ENCODE measurements at regions not wholly inside any gene's neighbourhood (a gene's known extent, or its start where the extent isn't known, plus 50 kb on each side); places are given as distances from the start of the nearest gene placed in this dataset.
"Not testable (repeated sequence)": the region's sequence is repeated elsewhere in the genome, so short reads cannot be mapped to it uniquely, and the experiment has no call there.

DNA sequence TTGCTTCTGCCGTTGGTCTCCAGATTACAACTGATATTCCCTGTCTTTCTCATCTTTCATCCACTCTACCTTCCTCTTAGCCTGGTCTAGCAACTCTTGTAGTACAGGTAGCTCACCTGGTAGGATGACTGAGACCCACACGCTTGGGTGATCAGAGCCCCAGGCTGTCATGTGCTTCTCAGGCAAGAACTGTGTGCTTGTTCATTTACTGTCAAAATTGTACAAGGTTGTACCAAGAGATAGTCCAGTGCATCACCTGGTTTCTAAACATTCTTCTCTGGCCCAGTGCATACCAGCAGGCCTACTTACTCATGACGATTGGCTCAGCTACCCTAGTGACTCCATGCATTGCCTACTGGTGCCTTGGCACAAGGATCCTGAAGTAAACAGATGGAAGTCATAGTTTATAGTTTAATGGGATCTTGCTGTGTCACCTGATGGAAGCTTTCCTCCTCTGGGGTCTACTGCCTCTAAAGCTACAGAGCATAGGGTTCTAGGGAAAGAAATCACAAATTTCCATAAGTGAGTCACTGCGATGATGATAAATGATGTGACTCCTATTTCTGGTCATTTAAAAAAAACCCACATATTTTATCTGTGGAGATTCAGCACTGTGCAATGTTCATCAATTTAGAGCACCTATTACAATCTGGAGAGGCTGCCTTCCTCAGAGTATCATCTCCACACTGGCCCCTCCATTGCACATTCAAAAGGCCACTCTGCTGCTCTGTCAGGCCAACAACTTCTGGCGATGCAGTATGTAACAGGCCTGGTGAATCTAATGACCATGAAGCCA, 481.8 kb upstream of the MEIS1 start:
- no peak for DNase-seq (ENCODE audit: low read depth)

- no peak for DNase-seq (ENCODE audit: low read depth)
Observed at GRCh38 chr2:65944213-65944612, 490.7 kb upstream of the MEIS1 start.

DNA sequence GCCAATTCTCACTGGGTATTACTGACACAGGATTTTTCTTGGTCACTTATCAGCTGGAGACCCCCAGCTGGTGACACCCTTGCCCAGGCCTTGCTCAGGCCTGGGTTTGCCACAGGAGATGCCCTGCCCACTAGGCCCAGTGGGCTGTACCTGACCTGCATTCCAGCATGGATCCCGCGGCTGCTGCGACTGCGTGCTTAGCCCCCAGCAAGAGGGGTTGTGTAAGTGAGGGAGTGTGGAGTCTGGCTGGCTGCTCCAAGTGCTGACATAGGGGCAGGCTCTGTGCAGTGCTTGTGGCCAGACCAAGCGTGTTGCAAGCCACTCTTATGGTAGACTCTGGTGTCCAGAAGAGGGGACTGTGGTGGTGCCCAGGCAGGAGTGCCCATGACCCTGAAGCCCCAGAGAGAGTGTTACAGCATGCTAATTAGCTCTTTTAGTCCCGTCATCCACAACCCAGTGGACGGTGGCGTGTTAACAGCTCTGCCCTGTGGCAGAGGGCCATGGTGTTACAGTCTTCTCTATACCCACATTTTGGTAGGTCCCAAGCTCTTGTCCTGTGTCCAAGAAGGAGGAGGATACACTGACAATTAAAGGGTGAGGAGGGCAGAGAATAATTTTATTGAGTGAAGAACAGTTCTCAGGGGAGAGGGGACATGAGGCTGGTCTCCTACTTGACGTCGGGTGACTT, 491.7 kb upstream of the MEIS1 start:
- DNase-seq (ENCODE audit: low read depth), result no peak

DNA sequence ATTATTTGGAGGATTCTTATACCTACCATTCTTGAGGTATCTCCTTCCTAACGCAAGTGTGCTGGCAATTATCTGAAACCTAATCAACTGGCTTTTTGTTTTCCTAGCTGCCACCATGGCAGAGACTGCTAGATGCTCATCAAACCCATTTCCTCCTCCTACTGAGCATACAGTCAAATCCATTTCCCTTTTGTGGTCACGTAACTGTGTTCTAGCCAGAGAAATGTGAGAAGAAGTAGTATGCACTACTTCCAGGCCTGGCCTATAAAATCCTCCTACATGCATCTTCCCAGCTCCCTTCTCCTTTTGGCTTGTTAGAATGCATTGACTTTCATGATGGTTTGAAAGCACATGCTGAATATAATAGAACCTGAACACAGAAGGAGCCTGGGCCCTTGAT, 494.1 kb upstream of the MEIS1 start:
- DNase-seq (ENCODE audit: low read depth), result no peak

- DNase-seq (ENCODE audit: low read depth), result no peak
Observed at GRCh38 chr2:65939687-65940086, 495.2 kb upstream of the MEIS1 start.

DNA sequence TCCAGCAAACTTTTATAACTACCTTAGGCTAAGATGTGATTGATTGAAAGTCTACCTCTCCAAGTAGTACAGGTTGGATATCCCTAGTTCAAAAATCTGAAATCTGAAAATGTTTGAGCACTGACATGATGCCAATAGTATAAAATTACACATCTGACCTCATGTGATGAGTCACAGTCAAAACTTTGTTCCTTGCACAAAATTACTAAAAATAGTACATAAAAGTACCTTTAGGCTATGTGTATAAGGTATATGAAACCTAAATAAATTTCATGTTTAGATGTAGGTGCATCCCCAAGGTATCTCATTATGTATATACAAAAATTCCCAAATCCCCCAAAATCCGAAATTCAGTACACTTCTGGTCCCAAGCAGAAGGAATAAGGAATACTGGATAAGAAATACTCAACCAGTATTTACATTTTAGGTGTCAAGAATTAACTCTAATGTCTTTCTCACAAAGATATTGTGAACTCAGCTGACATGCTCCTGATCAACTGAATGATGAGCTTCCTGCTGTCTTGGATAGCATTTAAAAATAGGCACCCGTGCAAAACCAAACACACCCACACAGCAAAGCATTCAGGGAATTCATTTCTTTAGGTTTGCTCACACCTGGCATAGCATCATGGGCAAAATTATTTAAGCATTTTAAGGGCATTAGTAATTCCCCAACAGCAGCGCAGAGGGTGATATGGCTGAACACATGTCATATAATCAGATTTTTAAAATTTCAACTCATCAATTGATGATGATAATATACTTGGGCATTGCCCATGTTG, 497.4 kb upstream of the MEIS1 start:
- DNase-seq (ENCODE audit: low read depth), result peak; percentile 2

GRCh38 chr2:65934992-65935629, 499.8 kb upstream of the MEIS1 start:
- DNase-seq (ENCODE audit: low read depth), result no peak

DNA sequence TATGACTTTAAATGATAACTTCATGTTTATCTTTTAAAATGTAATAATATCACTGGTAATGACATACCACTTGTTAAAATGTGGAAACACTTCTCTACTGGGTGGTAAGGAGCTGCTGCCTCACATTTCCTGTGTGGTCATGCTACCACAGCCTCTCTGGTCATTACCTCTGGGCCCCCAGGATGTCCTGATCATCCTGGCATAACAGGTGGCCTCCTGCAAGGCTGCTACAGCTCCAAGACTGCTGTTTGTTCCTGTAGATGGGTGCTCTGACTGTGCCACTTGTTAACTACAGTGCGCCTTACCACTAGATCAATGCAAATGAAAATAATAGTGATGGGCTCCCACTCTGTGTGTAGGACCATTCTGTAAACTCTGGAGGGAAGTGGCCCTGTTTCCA, 500.2 kb upstream of the SPRED2 start:
- no peak for DNase-seq (ENCODE audit: low read depth)

- DNase-seq (ENCODE audit: low read depth), result no peak
Observed at GRCh38 chr2:65931056-65931455, 498.7 kb upstream of the SPRED2 start.

- no peak for DNase-seq (ENCODE audit: low read depth)
Observed at GRCh38 chr2:65930259-65930658, 497.9 kb upstream of the SPRED2 start.

- DNase-seq (ENCODE audit: low read depth), result not testable (repeated sequence)
Observed at GRCh38 chr2:65929664-65930063, 497.3 kb upstream of the SPRED2 start.

DNA sequence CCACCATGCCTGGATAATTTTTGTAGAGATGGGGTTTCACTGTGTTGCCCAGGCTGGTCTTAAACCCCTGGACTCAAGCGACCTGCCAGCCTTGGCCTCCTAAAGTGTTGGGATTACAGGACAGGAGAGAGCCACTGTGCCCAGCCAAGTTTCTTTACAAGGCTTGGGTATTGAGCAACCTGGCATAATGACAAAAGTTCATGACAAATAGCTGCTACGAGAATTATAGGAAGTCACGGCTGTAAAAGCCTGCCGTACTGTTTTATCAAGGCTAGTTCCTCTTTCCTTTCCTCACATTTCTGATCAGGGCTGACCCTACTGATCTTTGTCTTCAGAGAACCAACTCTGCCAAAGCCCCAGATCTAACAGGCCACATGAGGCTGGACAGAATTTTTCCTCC, 490.4 kb upstream of the SPRED2 start:
- DNase-seq (ENCODE audit: low read depth), result no peak

GRCh38 chr2:65922030-65922429, 489.6 kb upstream of the SPRED2 start:
- DNase-seq (ENCODE audit: low read depth), result no peak

- DNase-seq (ENCODE audit: low read depth), result no peak
Observed at GRCh38 chr2:65921116-65921515, 488.7 kb upstream of the SPRED2 start.

DNA sequence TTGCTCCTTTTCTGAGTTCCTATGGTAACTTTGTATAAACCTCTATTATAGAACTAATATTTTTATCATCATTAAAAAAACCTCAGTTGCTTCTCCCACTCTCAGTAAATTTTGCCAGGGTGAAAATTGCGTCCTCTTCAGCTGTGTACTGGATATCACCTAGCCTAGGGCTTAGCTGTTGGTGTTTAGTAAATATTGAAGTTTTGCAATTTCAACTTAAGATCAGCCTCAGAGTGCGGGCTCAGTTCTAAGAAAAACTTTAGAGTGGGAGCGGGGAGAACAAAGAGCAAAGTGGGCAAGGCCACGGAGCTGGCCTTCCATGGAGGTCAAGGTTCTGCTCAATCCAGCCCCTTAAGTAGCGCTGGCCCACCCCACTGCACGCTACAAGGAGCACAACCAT, 488.3 kb upstream of the SPRED2 start:
- DNase-seq (ENCODE audit: low read depth), result no peak

GRCh38 chr2:65919550-65920188, 487.3 kb upstream of the SPRED2 start:
- DNase-seq (ENCODE audit: low read depth), result no peak

DNA sequence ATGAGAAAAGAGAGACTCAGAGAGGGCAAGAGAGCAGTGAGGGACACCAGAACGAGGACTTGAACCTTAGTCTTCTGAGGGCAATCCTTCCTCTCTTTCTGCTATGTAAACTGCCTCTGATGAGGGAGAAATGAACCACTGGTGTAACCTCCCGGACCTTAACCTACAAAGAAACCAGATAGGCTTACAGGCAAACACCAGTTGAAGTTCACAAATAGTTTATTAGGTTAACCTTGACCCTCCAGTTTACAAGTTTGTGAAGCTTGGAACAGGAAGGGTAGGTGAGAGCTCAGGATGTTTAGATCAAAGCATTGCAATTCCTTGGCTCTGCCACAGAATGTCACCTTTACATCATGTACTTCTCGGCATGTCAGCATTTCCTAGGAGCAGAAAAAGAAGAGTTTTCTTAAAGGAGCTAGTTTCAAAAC, 486.4 kb upstream of the SPRED2 start:
- no peak for DNase-seq (ENCODE audit: low read depth)

DNA sequence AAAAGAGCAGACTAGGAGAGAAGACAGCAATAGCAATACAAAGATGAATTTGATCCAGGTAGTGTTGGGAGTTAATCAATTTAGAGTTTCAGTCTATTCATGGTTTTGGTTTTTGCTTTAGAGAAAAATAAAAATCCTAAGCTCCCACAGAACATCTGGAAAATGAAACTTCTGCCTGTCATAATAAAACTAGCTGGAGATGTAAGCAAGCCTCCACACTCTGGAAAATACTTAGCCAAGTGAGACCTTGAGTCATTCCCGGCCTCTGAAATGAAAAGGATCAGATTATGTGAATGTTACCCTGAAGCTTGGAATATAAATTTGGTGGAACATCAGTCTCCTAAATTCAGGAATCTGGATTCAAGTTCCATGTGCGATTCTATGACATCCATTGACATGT, 485.6 kb upstream of the SPRED2 start:
- no peak for DNase-seq (ENCODE audit: low read depth)

- no peak for DNase-seq (ENCODE audit: low read depth)
Observed at GRCh38 chr2:65916785-65917295, 484.4 kb upstream of the SPRED2 start.

- DNase-seq (ENCODE audit: low read depth), result no peak
Observed at GRCh38 chr2:65916177-65916576, 483.8 kb upstream of the SPRED2 start.

DNA sequence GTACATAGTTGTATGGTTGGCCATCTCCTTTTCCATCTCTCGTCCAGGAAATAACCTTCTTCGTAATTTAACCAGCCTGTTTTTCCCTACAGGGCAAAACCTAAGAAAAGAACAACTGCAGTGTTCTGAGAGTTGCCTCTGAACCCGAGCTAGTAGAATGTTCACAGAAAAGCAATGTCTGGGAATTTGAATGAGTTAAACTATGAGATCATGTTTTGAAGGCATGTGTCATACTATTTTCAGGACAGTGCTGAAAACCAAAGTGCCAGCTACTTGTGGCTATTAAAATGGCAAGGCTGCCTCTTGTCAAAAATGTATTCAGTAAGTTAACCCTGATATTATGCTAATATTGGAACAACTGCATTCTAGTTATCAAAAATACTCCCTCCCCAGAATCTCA, 482.9 kb upstream of the SPRED2 start:
- no peak for DNase-seq (ENCODE audit: low read depth)

Data from HS-27A (cell line).